ENCODE measurements at regions not wholly inside any gene's neighbourhood (a gene's known extent, or its start where the extent isn't known, plus 50 kb on each side); places are given as distances from the start of the nearest gene placed in this dataset.

DNA sequence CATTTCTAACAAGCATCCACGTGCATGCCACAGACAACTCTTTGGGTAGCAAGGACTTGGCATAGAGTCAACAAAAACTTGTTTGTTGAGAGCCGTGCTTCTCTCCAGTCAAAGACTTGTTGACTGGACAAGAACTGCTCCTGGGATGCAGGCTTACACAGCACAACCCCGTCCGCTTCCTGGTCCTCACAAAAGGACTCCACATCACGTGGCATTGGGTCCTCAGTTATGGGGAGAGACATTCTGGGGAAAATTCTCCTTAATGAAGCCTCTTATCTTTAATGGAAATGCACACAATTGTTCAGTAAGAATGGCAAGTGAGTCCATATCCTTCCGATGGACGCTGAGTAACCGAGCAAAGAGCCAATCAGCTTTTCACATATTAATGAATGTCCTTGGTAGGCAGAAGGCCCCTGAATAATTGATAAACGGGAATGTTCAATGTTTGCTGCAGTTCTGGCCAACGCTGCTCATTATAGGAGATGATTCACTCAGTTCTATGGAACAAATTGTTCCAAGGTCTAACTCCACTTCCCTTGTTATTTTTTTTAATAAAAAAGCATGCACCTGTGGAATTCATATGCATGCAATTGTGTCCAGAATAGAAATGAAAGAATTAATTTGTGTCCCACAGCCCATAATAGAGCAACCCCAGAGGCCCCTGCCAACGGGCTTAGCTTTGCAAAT is 97.0 kb upstream of the ZNF366 start:
- Histone ChIP-seq H3K27me3 (ENCODE audit: insufficient read depth, low read depth, severe bottlenecking) (no peaks in the 10 kb centered on the region), H3K9me3 (ENCODE audit: severe bottlenecking) (peaks cover 5% of the 10 kb centered on the region), H3K36me3 (no peaks in the 10 kb centered on the region), H3K27ac (no peak overlapping the region), H3K4me3 (ENCODE audit: low read depth, low read length) (no peak overlapping the region)
- TF ChIP-seq, protein P1, sequence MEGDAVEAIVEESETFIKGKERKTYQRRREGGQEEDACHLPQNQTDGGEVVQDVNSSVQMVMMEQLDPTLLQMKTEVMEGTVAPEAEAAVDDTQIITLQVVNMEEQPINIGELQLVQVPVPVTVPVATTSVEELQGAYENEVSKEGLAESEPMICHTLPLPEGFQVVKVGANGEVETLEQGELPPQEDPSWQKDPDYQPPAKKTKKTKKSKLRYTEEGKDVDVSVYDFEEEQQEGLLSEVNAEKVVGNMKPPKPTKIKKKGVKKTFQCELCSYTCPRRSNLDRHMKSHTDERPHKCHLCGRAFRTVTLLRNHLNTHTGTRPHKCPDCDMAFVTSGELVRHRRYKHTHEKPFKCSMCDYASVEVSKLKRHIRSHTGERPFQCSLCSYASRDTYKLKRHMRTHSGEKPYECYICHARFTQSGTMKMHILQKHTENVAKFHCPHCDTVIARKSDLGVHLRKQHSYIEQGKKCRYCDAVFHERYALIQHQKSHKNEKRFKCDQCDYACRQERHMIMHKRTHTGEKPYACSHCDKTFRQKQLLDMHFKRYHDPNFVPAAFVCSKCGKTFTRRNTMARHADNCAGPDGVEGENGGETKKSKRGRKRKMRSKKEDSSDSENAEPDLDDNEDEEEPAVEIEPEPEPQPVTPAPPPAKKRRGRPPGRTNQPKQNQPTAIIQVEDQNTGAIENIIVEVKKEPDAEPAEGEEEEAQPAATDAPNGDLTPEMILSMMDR (IDR thresholded peaks at IDR 0.05; ENCODE audit: low read depth, low read length): no peak
- DNase-seq: no peak

DNA sequence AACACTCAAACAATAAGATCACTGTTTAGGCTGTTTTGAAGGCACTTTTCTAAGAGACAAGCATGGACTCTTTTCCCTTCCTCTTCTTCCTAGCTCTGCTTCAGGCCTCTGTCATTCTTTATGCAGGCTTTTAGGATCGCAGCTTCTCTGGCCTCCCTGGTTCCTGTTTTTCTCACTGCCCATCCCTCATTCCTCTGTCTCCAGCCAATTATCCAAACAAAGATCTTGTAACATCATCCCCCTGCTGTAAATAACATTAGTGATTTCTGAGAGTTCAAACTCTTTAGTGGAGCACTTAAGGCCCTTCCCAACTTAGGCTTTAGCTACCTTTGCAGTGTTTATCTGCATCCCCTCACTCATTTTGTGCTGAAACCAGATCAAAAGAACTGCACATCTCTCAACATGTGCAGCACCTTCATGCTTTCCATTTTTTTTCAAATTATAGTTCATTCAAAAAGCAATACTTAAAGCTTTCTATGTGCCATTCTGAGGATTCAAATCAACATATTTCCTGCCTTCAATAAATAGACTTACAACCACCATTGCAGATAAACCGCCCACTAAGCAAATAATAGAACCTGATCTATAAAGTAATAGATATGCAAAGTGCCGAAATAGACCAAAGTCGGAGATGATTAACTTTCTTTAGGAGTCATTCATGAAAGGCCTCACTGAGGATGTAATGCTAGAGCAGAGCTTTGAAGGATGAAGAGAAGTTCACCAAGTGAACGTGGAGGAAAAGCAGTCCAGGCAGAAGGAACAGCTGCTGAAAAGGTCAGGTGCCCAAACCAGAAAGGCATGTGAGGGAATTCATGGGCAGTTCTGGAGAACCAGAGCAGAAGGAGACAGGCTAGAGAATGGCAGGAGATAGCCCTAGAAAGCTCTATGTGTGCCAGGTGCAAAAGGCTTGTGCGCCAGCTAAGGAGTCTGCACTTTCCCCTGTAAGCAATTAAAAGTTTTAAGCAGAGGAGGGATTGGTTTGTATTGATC is 95.8 kb upstream of the ZNF366 start:
- H3K27ac ChIP-seq: no peak overlapping the region
- H3K9me3 ChIP-seq (ENCODE audit: severe bottlenecking): peaks cover 13% of the 10 kb centered on the region

DNA sequence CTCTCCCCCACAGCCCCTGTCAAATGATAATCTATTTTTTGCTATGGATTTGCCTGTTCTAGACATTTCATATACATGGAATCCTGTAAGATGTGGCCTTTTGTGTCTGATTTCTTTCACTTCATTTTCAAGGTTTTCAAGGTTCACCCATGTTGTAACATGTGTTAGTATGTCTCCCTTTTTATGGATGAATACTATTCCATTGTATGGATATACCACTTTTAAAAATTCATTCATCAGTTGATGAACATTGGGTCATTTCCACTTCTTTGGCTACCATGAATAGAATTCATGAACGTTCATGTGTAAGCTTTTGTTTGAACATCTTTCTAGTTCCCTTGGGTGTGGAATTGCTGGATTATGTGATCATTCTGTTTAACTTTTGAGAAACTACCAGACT is 94.7 kb upstream of the ZNF366 start:
- TF ChIP-seq, protein P1 (IDR thresholded peaks at IDR 0.05; ENCODE audit: low read depth, low read length): no peak
- no peaks in the 10 kb centered on the region for H3K36me3 ChIP-seq
- H3K27me3 ChIP-seq (ENCODE audit: insufficient read depth, low read depth, severe bottlenecking): no peaks in the 10 kb centered on the region
- DNase-seq: no peak
- H3K9me3 ChIP-seq (ENCODE audit: severe bottlenecking): peaks cover 13% of the 10 kb centered on the region
- H3K4me3 ChIP-seq (ENCODE audit: low read depth, low read length): no peak overlapping the region
- H3K27ac ChIP-seq: no peak overlapping the region

More for the DNA sequence above, 95.8 kb upstream of the ZNF366 start:
- TF ChIP-seq, protein P1 (IDR thresholded peaks at IDR 0.05; ENCODE audit: low read depth, low read length): no peak
- H3K27me3 ChIP-seq (ENCODE audit: insufficient read depth, low read depth, severe bottlenecking): no peaks in the 10 kb centered on the region
- H3K36me3 ChIP-seq: no peaks in the 10 kb centered on the region
- H3K4me3 ChIP-seq (ENCODE audit: low read depth, low read length): no peak overlapping the region
- no peak for DNase-seq

DNA sequence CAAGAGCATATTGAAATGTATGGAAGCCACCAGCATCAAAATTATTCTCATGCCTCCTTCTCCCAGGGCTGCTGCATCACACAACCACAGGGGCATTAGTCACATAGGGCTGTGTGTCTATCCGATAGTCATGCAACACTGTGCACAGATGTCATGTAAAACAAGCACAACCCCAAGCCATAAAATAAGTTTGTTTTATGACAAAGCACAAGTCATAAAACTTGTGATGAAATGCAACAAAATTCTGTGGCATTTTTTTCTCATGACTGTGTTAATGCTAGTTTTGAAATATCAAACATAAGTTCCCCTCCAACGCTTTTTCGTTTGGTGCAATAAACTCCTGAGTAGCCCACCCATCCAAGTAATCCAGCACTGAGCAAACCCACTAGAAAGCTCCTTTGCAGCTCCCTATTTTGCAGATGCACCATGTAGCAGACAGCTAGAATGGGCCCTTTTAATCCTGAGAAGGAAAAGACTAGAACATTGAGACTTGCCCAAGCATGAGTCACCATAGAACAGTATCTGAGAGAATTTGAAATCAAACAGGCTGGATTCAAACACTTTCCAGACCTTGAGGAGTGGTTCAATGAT is 93.3 kb upstream of the ZNF366 start:
- Histone ChIP-seq H3K27ac (no peak overlapping the region), H3K4me3 (ENCODE audit: low read depth, low read length) (no peak overlapping the region), H3K36me3 (no peaks in the 10 kb centered on the region), H3K27me3 (ENCODE audit: insufficient read depth, low read depth, severe bottlenecking) (no peaks in the 10 kb centered on the region), H3K9me3 (ENCODE audit: severe bottlenecking) (peaks cover 13% of the 10 kb centered on the region)
- DNase-seq: no peak
- TF ChIP-seq, protein P1 (IDR thresholded peaks at IDR 0.05; ENCODE audit: low read depth, low read length): no peak

DNA sequence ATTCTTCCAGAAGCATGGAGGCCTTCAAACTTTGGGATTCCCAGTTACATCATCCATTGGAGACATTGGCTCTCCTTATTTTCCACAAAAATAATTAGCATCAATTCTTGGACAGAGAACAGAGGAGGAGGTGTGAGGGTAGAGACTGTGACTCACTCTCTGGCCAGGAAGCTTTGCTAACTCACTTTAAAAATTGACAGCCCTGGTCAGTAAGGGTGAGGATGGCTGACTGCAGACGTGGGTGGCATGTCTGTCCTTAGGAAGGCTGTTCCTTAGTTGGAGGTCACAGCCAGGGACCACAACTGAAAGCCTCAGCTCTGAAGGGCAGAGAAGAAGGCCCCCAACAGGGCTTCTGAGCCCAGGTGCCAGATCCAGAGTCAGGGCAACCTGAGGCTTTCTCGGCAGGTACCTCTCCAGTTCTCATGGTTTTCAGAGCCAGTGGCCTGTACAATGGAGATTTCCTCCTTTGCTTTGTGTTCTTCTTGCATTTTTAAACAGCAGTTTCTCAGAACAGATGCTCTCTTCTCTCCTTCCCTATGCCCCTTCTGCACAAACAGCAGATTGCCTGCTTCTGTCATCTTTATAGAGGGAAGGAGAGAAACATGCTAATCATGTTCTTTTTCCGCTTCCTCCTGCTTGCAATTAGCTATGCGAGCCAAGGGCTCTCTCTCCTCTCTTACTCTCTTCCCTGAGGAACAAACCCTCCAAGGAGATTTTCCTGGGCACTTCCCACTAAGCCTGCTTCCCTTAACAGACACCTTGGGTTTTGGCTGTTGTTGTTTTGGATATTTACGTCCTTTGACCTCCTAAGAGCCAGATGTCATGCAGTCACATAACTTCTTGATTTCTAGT is 92.5 kb upstream of the ZNF366 start:
- H3K27me3 ChIP-seq (ENCODE audit: insufficient read depth, low read depth, severe bottlenecking): no peaks in the 10 kb centered on the region
- no peaks in the 10 kb centered on the region for H3K36me3 ChIP-seq
- DNase-seq: no peak
- peaks cover 13% of the 10 kb centered on the region for H3K9me3 ChIP-seq (ENCODE audit: severe bottlenecking)
- H3K4me3 ChIP-seq (ENCODE audit: low read depth, low read length): no peak overlapping the region
- TF ChIP-seq, protein P1 (IDR thresholded peaks at IDR 0.05; ENCODE audit: low read depth, low read length): no peak
- no peak overlapping the region for H3K27ac ChIP-seq

Measured in WERI-Rb-1 (cell line).